KMS-11 (cell line): ENCODE measurements at regions not wholly inside any gene's neighbourhood (a gene's known extent, or its start where the extent isn't known, plus 50 kb on each side); places are given as distances from the start of the nearest gene placed in this dataset.

Experiments
- H2AFZ ChIP-seq: fragments of 200-600 bp; sonication (generic); 2 replicates; pipeline ENCODE4 v1.6.1; 2016; ENCODE audit warnings: antibody characterized with exemption, mixed run types, low read depth
- H3K27ac ChIP-seq: fragments of 200-600 bp; sonication (generic); 2 replicates; pipeline ENCODE4 v1.6.1; 2016; ENCODE audit warnings: mild to moderate bottlenecking, mixed run types
- H3K27me3 ChIP-seq: fragments of 200-600 bp; sonication (generic); 2 replicates; pipeline ENCODE4 v1.6.1; 2017; ENCODE audit warnings: mild to moderate bottlenecking, low read depth, mixed run types, moderate library complexity; ENCODE audit not compliant: insufficient read depth
- H3K36me3 ChIP-seq: fragments of 200-600 bp; sonication (generic); 2 replicates; pipeline ENCODE4 v1.6.1; 2017; ENCODE audit warnings: mild to moderate bottlenecking, mixed run types; ENCODE audit not compliant: insufficient read depth
- H3K4me1 ChIP-seq: fragments of 200-600 bp; sonication (generic); 2 replicates; pipeline ENCODE4 v1.6.1; 2016; ENCODE audit warnings: mild to moderate bottlenecking, low read depth, mixed run types; ENCODE audit not compliant: poor library complexity, severe bottlenecking
- H3K4me2 ChIP-seq: fragments of 200-600 bp; sonication (generic); 2 replicates; pipeline ENCODE4 v1.7.0; 2016; ENCODE audit warnings: mild to moderate bottlenecking, mixed run types
- H3K4me3 ChIP-seq: fragments of 200-600 bp; sonication (generic); IDR thresholded peaks from 2 replicates; pipeline ENCODE4 v1.6.1; 2017; ENCODE audit warnings: low read depth, low read length, mixed read lengths; ENCODE audit not compliant: insufficient read depth
- H3K79me2 ChIP-seq: fragments of 200-600 bp; sonication (generic); 2 replicates; pipeline ENCODE4 v1.6.1; 2016; ENCODE audit warnings: low read depth, mixed run types; ENCODE audit not compliant: insufficient read depth
- H3K9ac ChIP-seq: fragments of 200-600 bp; sonication (generic); 2 replicates; pipeline ENCODE4 v1.6.1; 2016; ENCODE audit warnings: mild to moderate bottlenecking, mixed run types
- H4K20me1 ChIP-seq: fragments of 200-600 bp; sonication (generic); 2 replicates; pipeline ENCODE4 v1.6.1; 2016; ENCODE audit warnings: mild to moderate bottlenecking, mixed run types; ENCODE audit not compliant: insufficient read depth
- CTCF ChIP-seq: fragments of 200-600 bp; sonication (generic); conservative IDR thresholded peaks from 2 replicates; pipeline ENCODE4 v1.6.1; 2017; ENCODE audit warnings: low read depth, mild to moderate bottlenecking, antibody characterized with exemption, low read length, moderate library complexity, mixed read lengths

- Histone ChIP-seq H3K36me3 (no peaks in the 10 kb centered on the region), H3K27ac (no peak overlapping the region), H4K20me1 (no peaks in the 10 kb centered on the region), H3K4me2 (no peak overlapping the region), H3K9ac (no peak overlapping the region), H2AFZ (no peak overlapping the region), H3K79me2 (no peaks in the 10 kb centered on the region), H3K27me3 (peaks cover 4% of the 10 kb centered on the region; the same call in 1 of the 2 replicates), H3K4me3 (no peak overlapping the region), H3K4me1 (no peaks in the 10 kb centered on the region)
- no peak for TF ChIP-seq CTCF
These were observed 611.1 kb downstream of the AJAP1 start for GRCh38 chr1:5265438-5266075.

- no peak for TF ChIP-seq CTCF
- Histone ChIP-seq H3K9ac (no peak overlapping the region), H3K27me3 (peaks cover 4% of the 10 kb centered on the region; the same call in 1 of the 2 replicates), H3K4me1 (no peaks in the 10 kb centered on the region), H3K4me2 (no peak overlapping the region), H2AFZ (no peak overlapping the region), H4K20me1 (no peaks in the 10 kb centered on the region), H3K36me3 (no peaks in the 10 kb centered on the region), H3K27ac (no peak overlapping the region), H3K4me3 (no peak overlapping the region), H3K79me2 (no peaks in the 10 kb centered on the region)
These were observed 610.1 kb downstream of the AJAP1 start for GRCh38 chr1:5264476-5264875.

GRCh38 chr1:5256793-5257192 is 602.4 kb downstream of the AJAP1 start:
- H3K4me1 ChIP-seq: no peaks in the 10 kb centered on the region
- no peak overlapping the region for H3K9ac ChIP-seq
- TF ChIP-seq CTCF: no peak
- no peaks in the 10 kb centered on the region for H4K20me1 ChIP-seq
- no peak overlapping the region for H2AFZ ChIP-seq
- no peaks in the 10 kb centered on the region for H3K79me2 ChIP-seq
- H3K27ac ChIP-seq: no peak overlapping the region
- no peak overlapping the region for H3K4me2 ChIP-seq
- H3K27me3 ChIP-seq: peaks cover 5% of the 10 kb centered on the region; the same call in 1 of the 2 replicates
- H3K4me3 ChIP-seq: no peak overlapping the region
- no peaks in the 10 kb centered on the region for H3K36me3 ChIP-seq

- H3K27ac ChIP-seq: no peak overlapping the region
- H3K9ac ChIP-seq: no peak overlapping the region
- no peaks in the 10 kb centered on the region for H3K4me1 ChIP-seq
- no peaks in the 10 kb centered on the region for H3K79me2 ChIP-seq
- no peak overlapping the region for H3K4me2 ChIP-seq
- H4K20me1 ChIP-seq: no peaks in the 10 kb centered on the region
- TF ChIP-seq CTCF: no peak
- H2AFZ ChIP-seq: no peak overlapping the region
- H3K27me3 ChIP-seq: peaks cover 5% of the 10 kb centered on the region; the same call in 1 of the 2 replicates
- no peaks in the 10 kb centered on the region for H3K36me3 ChIP-seq
- H3K4me3 ChIP-seq: no peak overlapping the region
These were observed 600.6 kb downstream of the AJAP1 start for GRCh38 chr1:5254975-5255374.
